GM06990 (cell line): ENCODE measurements at regions not wholly inside any gene's neighbourhood (a gene's known extent, or its start where the extent isn't known, plus 50 kb on each side); places are given as distances from the start of the nearest gene placed in this dataset.

Experiments
- DNase-seq: peaks from one replicate; pipeline ENCODE4 v3.0.0-alpha.2; 2011; ENCODE audit not compliant: insufficient read length; ENCODE audit errors: extremely low read depth
- H3K27me3 ChIP-seq: replicated peaks from 2 replicates; pipeline ENCODE4 v1.6.0; 2011; ENCODE audit warnings: low read length; ENCODE audit not compliant: control insufficient read depth, insufficient read depth
- H3K36me3 ChIP-seq: 2 replicates; pipeline ENCODE4 v1.5.1; 2011; ENCODE audit warnings: low read length; ENCODE audit not compliant: control insufficient read depth, insufficient read depth
- H3K4me3 ChIP-seq: replicated peaks from 2 replicates; pipeline ENCODE4 v1.5.1; 2011; ENCODE audit warnings: low read depth, mild to moderate bottlenecking, control low read depth, low read length
- CTCF ChIP-seq: IDR thresholded peaks from 2 replicates; pipeline ENCODE4 v1.5.1; 2011; ENCODE audit warnings: low read length, control low read depth, mild to moderate bottlenecking, inconsistent platforms; ENCODE audit not compliant: insufficient read depth, poor library complexity, severe bottlenecking

- H3K4me3 ChIP-seq, result no peak overlapping the region
- no peaks in the 10 kb centered on the region for H3K36me3 ChIP-seq
- H3K27me3 ChIP-seq, result no peaks in the 10 kb centered on the region
- no peak for DNase-seq
- TF ChIP-seq CTCF, result no peak
Measured at GRCh38 chr13:86562866-86563265, 763.6 kb upstream of the SLITRK6 start.

- Histone ChIP-seq H3K27me3 (no peaks in the 10 kb centered on the region), H3K36me3 (no peaks in the 10 kb centered on the region), H3K4me3 (no peak overlapping the region)
- no peak for DNase-seq
- TF ChIP-seq CTCF, result no peak
Measured at GRCh38 chr13:86563308-86563707, 764.1 kb upstream of the SLITRK6 start.

GRCh38 chr13:86567119-86567518, 767.9 kb upstream of the SLITRK6 start:
- H3K27me3 ChIP-seq, result no peaks in the 10 kb centered on the region
- H3K4me3 ChIP-seq, result no peak overlapping the region
- DNase-seq, result no peak
- peak; percentile 7 for TF ChIP-seq CTCF
- H3K36me3 ChIP-seq, result no peaks in the 10 kb centered on the region

- no peaks in the 10 kb centered on the region for H3K36me3 ChIP-seq
- TF ChIP-seq CTCF, result no peak
- no peak for DNase-seq
- no peak overlapping the region for H3K4me3 ChIP-seq
- no peaks in the 10 kb centered on the region for H3K27me3 ChIP-seq
Measured at GRCh38 chr13:86569119-86569518, 769.9 kb upstream of the SLITRK6 start.

GRCh38 chr13:86569974-86570373, 770.8 kb upstream of the SLITRK6 start:
- no peak for DNase-seq
- TF ChIP-seq CTCF, result no peak
- H3K27me3 ChIP-seq, result no peaks in the 10 kb centered on the region
- H3K4me3 ChIP-seq, result no peak overlapping the region
- no peaks in the 10 kb centered on the region for H3K36me3 ChIP-seq

- no peak for DNase-seq
- H3K27me3 ChIP-seq, result no peaks in the 10 kb centered on the region
- no peak for TF ChIP-seq CTCF
- no peak overlapping the region for H3K4me3 ChIP-seq
- H3K36me3 ChIP-seq, result no peaks in the 10 kb centered on the region
Measured at GRCh38 chr13:86572115-86572514, 772.9 kb upstream of the SLITRK6 start.
